ENCODE measurements at regions not wholly inside any gene's neighbourhood (a gene's known extent, or its start where the extent isn't known, plus 50 kb on each side); places are given as distances from the start of the nearest gene placed in this dataset.

- Histone ChIP-seq H3K27ac (no peak overlapping the region), H3K27me3 (no peaks in the 10 kb centered on the region), H3K4me1 (no peaks in the 10 kb centered on the region), H3K4me3 (no peak overlapping the region), H3K9me3 (no peaks in the 10 kb centered on the region), H3K36me3 (replicated peaks in 1 of 2; ENCODE audit: insufficient read depth in 1 of 2, low read depth in 2 of 2) (no peaks in the 10 kb centered on the region)
- intact Hi-C loops (cut with DNase I): no loop called here
- TF ChIP-seq CTCF (IDR thresholded peaks at IDR 0.05) (no peak), POLR2A (IDR thresholded peaks at IDR 0.05) (no peak)
- DNase-seq: no peak
- ATAC-seq: no peak
- WGBS, 2 donors: 46 to 52% methylated on average over 2 of the region's 2 CpGs
These were observed 91.3 kb upstream of the YPEL5 start for GRCh38 chr2:30055548-30055947.

- intact Hi-C loops (cut with DNase I): no loop called here
- Histone ChIP-seq H3K27me3 (no peaks in the 10 kb centered on the region), H3K9me3 (no peaks in the 10 kb centered on the region), H3K36me3 (replicated peaks in 1 of 2; ENCODE audit: insufficient read depth in 1 of 2, low read depth in 2 of 2) (no peaks in the 10 kb centered on the region), H3K4me3 (no peak overlapping the region), H3K27ac (no peak overlapping the region), H3K4me1 (no peaks in the 10 kb centered on the region)
- ATAC-seq (no peak), DNase-seq (no peak)
- TF ChIP-seq POLR2A (IDR thresholded peaks at IDR 0.05) (no peak), CTCF (IDR thresholded peaks at IDR 0.05) (no peak)
- WGBS, 2 donors: 67 to 68% methylated on average over 5 of the region's 5 CpGs
These were observed 86.2 kb upstream of the YPEL5 start for GRCh38 chr2:30060562-30060961.

GRCh38 chr2:30068067-30068466 lies 78.7 kb upstream of the YPEL5 start:
- peak in 1 of 4 donors; percentile 13 for DNase-seq

GRCh38 chr2:30072250-30072842 lies 74.5 kb upstream of the YPEL5 start:
- DNase-seq (peak; percentile 71 to 82 (median 78)), ATAC-seq (peak; percentile 81)
- TF ChIP-seq POLR2A (IDR thresholded peaks at IDR 0.05) (no peak), CTCF (IDR thresholded peaks at IDR 0.05) (peak; percentile 47 to 72 (median 68))
- intact Hi-C loops (cut with DNase I): no loop called here
- no peaks in the 10 kb centered on the region for H3K27me3 ChIP-seq
- H3K9me3 ChIP-seq: no peaks in the 10 kb centered on the region
- no peaks in the 10 kb centered on the region for H3K36me3 ChIP-seq (replicated peaks in 1 of 2; ENCODE audit: insufficient read depth in 1 of 2, low read depth in 2 of 2)
- no peak overlapping the region for H3K4me3 ChIP-seq
- H3K27ac ChIP-seq: no peak overlapping the region
- no peaks in the 10 kb centered on the region for H3K4me1 ChIP-seq
- 16 to 17% methylated on average over 10 of the region's 10 CpGs for WGBS, 2 donors

More at GRCh38 chr2:30068067-30068466, 78.7 kb upstream of the YPEL5 start:
- Histone ChIP-seq H3K9me3 (no peaks in the 10 kb centered on the region), H3K4me3 (no peak overlapping the region), H3K36me3 (replicated peaks in 1 of 2; ENCODE audit: insufficient read depth in 1 of 2, low read depth in 2 of 2) (no peaks in the 10 kb centered on the region), H3K4me1 (no peaks in the 10 kb centered on the region), H3K27ac (no peak overlapping the region), H3K27me3 (no peaks in the 10 kb centered on the region)
- intact Hi-C loops (cut with DNase I): no loop called here
- no peak for ATAC-seq
- no peak for TF ChIP-seq POLR2A (IDR thresholded peaks at IDR 0.05)
- no peak for TF ChIP-seq CTCF (IDR thresholded peaks at IDR 0.05)

- 82 to 88% methylated on average over 4 of the region's 4 CpGs for WGBS, 2 donors
- H3K4me1 ChIP-seq: no peaks in the 10 kb centered on the region
- DNase-seq (no peak), ATAC-seq (no peak)
- intact Hi-C loops (cut with DNase I): no loop called here
- H3K27ac ChIP-seq: no peak overlapping the region
- no peaks in the 10 kb centered on the region for H3K9me3 ChIP-seq
- TF ChIP-seq POLR2A (IDR thresholded peaks at IDR 0.05) (no peak), CTCF (IDR thresholded peaks at IDR 0.05) (no peak)
- H3K4me3 ChIP-seq: no peak overlapping the region
- H3K36me3 ChIP-seq (replicated peaks in 1 of 2; ENCODE audit: insufficient read depth in 1 of 2, low read depth in 2 of 2): no peaks in the 10 kb centered on the region
- H3K27me3 ChIP-seq: no peaks in the 10 kb centered on the region
These were observed 73.3 kb upstream of the YPEL5 start for GRCh38 chr2:30073523-30073922.
